ENCODE measurements at regions not wholly inside any gene's neighbourhood (a gene's known extent, or its start where the extent isn't known, plus 50 kb on each side); places are given as distances from the start of the nearest gene placed in this dataset.

- intact Hi-C loops (cut with micrococcal nuclease): no loop called here
- CTCF ChIA-PET: no interaction called here
- H4K20me1 ChIP-seq (ENCODE audit: insufficient read depth): no peaks in the 10 kb centered on the region
- H3K4me3 ChIP-seq (replicated peaks in 1 of 2; ENCODE audit: low read depth in 1 of 2, low read length in 2 of 2): no peak overlapping the region
- ATAC-seq (no peak), DNase-seq (ENCODE audit: low read depth, low spot score) (no peak)
- no peaks in the 10 kb centered on the region for H3K9me3 ChIP-seq (ENCODE audit: control insufficient read depth in 1 of 2, insufficient read depth in 1 of 2, low read depth in 1 of 2, low read length in 2 of 2)
- H3K4me2 ChIP-seq (ENCODE audit: low read length): no peak overlapping the region
- no peak overlapping the region for H3K27ac ChIP-seq (ENCODE audit: low read depth, low read length)
- no peaks in the 10 kb centered on the region for H3K9me2 ChIP-seq (ENCODE audit: insufficient read depth)
- H2AFZ ChIP-seq (ENCODE audit: low read depth, low read length, poor library complexity, severe bottlenecking): no peak overlapping the region
- BruUV-seq (replicated peaks): no TSS peak
- no peaks in the 10 kb centered on the region for H3K36me3 ChIP-seq (ENCODE audit: control insufficient read depth in 1 of 2, insufficient read depth in 2 of 2, low read length in 2 of 2)
- H3K79me2 ChIP-seq (ENCODE audit: insufficient read depth, low read length): no peaks in the 10 kb centered on the region
- POLR2A ChIA-PET: no interaction called here
- H3K9ac ChIP-seq (ENCODE audit: low read length): no peak overlapping the region
- H3K27me3 ChIP-seq (ENCODE audit: insufficient read depth, low read length): no peaks in the 10 kb centered on the region
- RAD21 ChIA-PET (ENCODE audit: low non-redundant PET in 1 of 2, low total read pairs in 2 of 2, uncharacterized antibody in 2 of 2, unreplicated experiment in 2 of 2): no interaction called here
- H3K4me1 ChIP-seq (ENCODE audit: control insufficient read depth in 1 of 2, insufficient read depth in 2 of 2, low read length in 2 of 2): no peaks in the 10 kb centered on the region
- no peak for TF ChIP-seq FOSL1 (IDR thresholded peaks at IDR 0.05; ENCODE audit: low read depth)
- TF ChIP-seq SRF (IDR thresholded peaks at IDR 0.05; ENCODE audit: low read depth): no peak
- TF ChIP-seq ZFX (IDR thresholded peaks at IDR 0.05): no peak
- TF ChIP-seq CBX3 (IDR thresholded peaks at IDR 0.05; ENCODE audit: low read depth): no peak
- no peak for TF ChIP-seq EGR1 (IDR thresholded peaks at IDR 0.05; ENCODE audit: low read depth)
- TF ChIP-seq RAD21 (IDR thresholded peaks at IDR 0.05; ENCODE audit: low read depth): no peak
- no peak for TF ChIP-seq EZH2phosphoT487 (IDR thresholded peaks at IDR 0.05; ENCODE audit: borderline replicate concordance)
- no peak for TF ChIP-seq POLR2AphosphoS5 (IDR thresholded peaks at IDR 0.05; ENCODE audit: low read depth, low read length)
- TF ChIP-seq MAX (IDR thresholded peaks at IDR 0.05): no peak
- no peak for TF ChIP-seq POLR2A (IDR thresholded peaks at IDR 0.05; ENCODE audit: borderline replicate concordance, extremely low read depth, insufficient read depth, insufficient read length)
- TF ChIP-seq EZH2 (IDR thresholded peaks at IDR 0.05): no peak
Measured at GRCh38 chr5:74083096-74083791, 457.2 kb downstream of the ARHGEF28 start.

- Histone ChIP-seq H3K27me3 (ENCODE audit: insufficient read depth, low read length) (no peaks in the 10 kb centered on the region), H3K27ac (ENCODE audit: low read depth, low read length) (no peak overlapping the region), H2AFZ (ENCODE audit: low read depth, low read length, poor library complexity, severe bottlenecking) (no peak overlapping the region), H3K9me2 (ENCODE audit: insufficient read depth) (no peaks in the 10 kb centered on the region), H3K4me1 (ENCODE audit: control insufficient read depth in 1 of 2, insufficient read depth in 2 of 2, low read length in 2 of 2) (no peaks in the 10 kb centered on the region), H3K79me2 (ENCODE audit: insufficient read depth, low read length) (no peaks in the 10 kb centered on the region), H4K20me1 (ENCODE audit: insufficient read depth) (no peaks in the 10 kb centered on the region), H3K9ac (ENCODE audit: low read length) (no peak overlapping the region), H3K36me3 (ENCODE audit: control insufficient read depth in 1 of 2, insufficient read depth in 2 of 2, low read length in 2 of 2) (no peaks in the 10 kb centered on the region), H3K4me3 (replicated peaks in 1 of 2; ENCODE audit: low read depth in 1 of 2, low read length in 2 of 2) (no peak overlapping the region), H3K9me3 (ENCODE audit: control insufficient read depth in 1 of 2, insufficient read depth in 1 of 2, low read depth in 1 of 2, low read length in 2 of 2) (no peaks in the 10 kb centered on the region), H3K4me2 (ENCODE audit: low read length) (no peak overlapping the region)
- POLR2A ChIA-PET: no interaction called here
- intact Hi-C loops (cut with micrococcal nuclease): no loop called here
- CTCF ChIA-PET: no interaction called here
- ATAC-seq (no peak), DNase-seq (ENCODE audit: low read depth, low spot score) (no peak)
- RAD21 ChIA-PET (ENCODE audit: low non-redundant PET in 1 of 2, low total read pairs in 2 of 2, uncharacterized antibody in 2 of 2, unreplicated experiment in 2 of 2): no interaction called here
- no TSS peak for BruUV-seq (replicated peaks)
- TF ChIP-seq EZH2 (IDR thresholded peaks at IDR 0.05): no peak
- no peak for TF ChIP-seq ATF3 (IDR thresholded peaks at IDR 0.05)
- no peak for TF ChIP-seq JUND (IDR thresholded peaks at IDR 0.05)
- TF ChIP-seq CEBPB (IDR thresholded peaks at IDR 0.05; ENCODE audit: low read depth): no peak
- TF ChIP-seq CBX3 (IDR thresholded peaks at IDR 0.05; ENCODE audit: low read depth): no peak
- no peak for TF ChIP-seq RAD21 (IDR thresholded peaks at IDR 0.05; ENCODE audit: low read depth)
- no peak for TF ChIP-seq ZFX (IDR thresholded peaks at IDR 0.05)
- TF ChIP-seq REST (IDR thresholded peaks at IDR 0.05; ENCODE audit: low read depth): no peak
- no peak for TF ChIP-seq EGR1 (IDR thresholded peaks at IDR 0.05; ENCODE audit: low read depth)
- no peak for TF ChIP-seq YY1 (IDR thresholded peaks at IDR 0.05; ENCODE audit: extremely low read depth, insufficient replicate concordance, low read depth, low read length)
Measured at GRCh38 chr5:74082512-74083055, 456.6 kb downstream of the ARHGEF28 start.
